ENCODE measurements at regions not wholly inside any gene's neighbourhood (a gene's known extent, or its start where the extent isn't known, plus 50 kb on each side); places are given as distances from the start of the nearest gene placed in this dataset.

DNA sequence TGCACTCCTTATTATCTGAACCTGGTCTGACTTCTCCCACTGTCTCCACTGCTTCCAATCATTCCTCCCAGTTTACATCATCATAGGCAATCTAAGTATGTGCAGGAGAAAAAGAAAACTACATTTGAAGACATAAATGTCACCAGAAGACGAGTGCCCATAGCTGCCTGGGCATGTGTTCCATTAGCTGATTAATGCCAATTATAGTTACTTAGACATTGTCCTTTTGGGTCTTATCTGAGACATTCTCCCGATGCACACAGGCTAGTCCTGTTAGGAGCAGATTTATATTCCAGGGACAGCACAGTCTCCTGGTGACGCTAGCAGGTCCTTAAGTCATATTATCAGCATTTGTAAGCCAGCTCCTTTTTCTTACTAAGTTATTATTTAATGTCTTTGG lies 52.6 kb upstream of the PTGFRN start:
- Histone ChIP-seq H3K36me3 (ENCODE audit: control insufficient read depth in 1 of 2, insufficient read depth in 2 of 2, low read length in 2 of 2) (no peaks in the 10 kb centered on the region), H3K9me3 (ENCODE audit: control insufficient read depth in 1 of 2, insufficient read depth in 1 of 2, low read depth in 1 of 2, low read length in 2 of 2) (no peaks in the 10 kb centered on the region), H3K9me2 (ENCODE audit: insufficient read depth) (no peaks in the 10 kb centered on the region), H4K20me1 (ENCODE audit: insufficient read depth) (no peaks in the 10 kb centered on the region), H3K9ac (ENCODE audit: low read length) (no peak overlapping the region), H3K4me2 (ENCODE audit: low read length) (no peak overlapping the region), H3K27me3 (ENCODE audit: insufficient read depth, low read length) (0 out of 2 replicates have a peak, but pooled peaks cover 3% of the 10 kb centered on the region), H3K79me2 (ENCODE audit: insufficient read depth, low read length) (no peaks in the 10 kb centered on the region), H3K27ac (ENCODE audit: low read depth, low read length) (no peak overlapping the region), H2AFZ (ENCODE audit: low read depth, low read length, poor library complexity, severe bottlenecking) (no peak overlapping the region), H3K4me3 (replicated peaks in 1 of 2; ENCODE audit: low read depth in 1 of 2, low read length in 2 of 2) (no peak overlapping the region), H3K4me1 (ENCODE audit: control insufficient read depth in 1 of 2, insufficient read depth in 2 of 2, low read length in 2 of 2) (peaks cover 16 to 18% of the 10 kb centered on the region in 2 experiments)
- intact Hi-C loops (cut with micrococcal nuclease): no loop called here
- CTCF ChIA-PET: interaction anchor here (2.7 kb wide), 1 partner anchor 24 kb away, joined by 10 read pairs; no protein-coding TSS in a partner anchor
- no TSS peak for BruUV-seq (replicated peaks)
- no peak for ATAC-seq
- TF ChIP-seq JUND (IDR thresholded peaks at IDR 0.05) (no peak), SIN3A (IDR thresholded peaks at IDR 0.05; ENCODE audit: low read depth) (no peak), SRF (IDR thresholded peaks at IDR 0.05; ENCODE audit: low read depth) (no peak), RAD21 (IDR thresholded peaks at IDR 0.05; ENCODE audit: low read depth) (no peak), EZH2phosphoT487 (IDR thresholded peaks at IDR 0.05; ENCODE audit: borderline replicate concordance) (no peak), POLR2AphosphoS5 (IDR thresholded peaks at IDR 0.05; ENCODE audit: low read depth, low read length) (no peak), SP1 (IDR thresholded peaks at IDR 0.05; ENCODE audit: low read depth) (no peak), EZH2 (IDR thresholded peaks at IDR 0.05) (no peak), FOSL1 (IDR thresholded peaks at IDR 0.05; ENCODE audit: low read depth) (no peak), ZFX (IDR thresholded peaks at IDR 0.05) (no peak), ELF1 (IDR thresholded peaks at IDR 0.05; ENCODE audit: borderline replicate concordance, low read depth) (no peak), CEBPB (IDR thresholded peaks at IDR 0.05; ENCODE audit: low read depth) (no peak), REST (IDR thresholded peaks at IDR 0.05; ENCODE audit: low read depth) (no peak), TCF7L2 (IDR thresholded peaks at IDR 0.05; ENCODE audit: borderline replicate concordance, extremely low read depth, insufficient read depth, insufficient read length) (no peak), CBX3 (IDR thresholded peaks at IDR 0.05; ENCODE audit: low read depth) (no peak)
- TF ChIP-seq, protein P1, sequence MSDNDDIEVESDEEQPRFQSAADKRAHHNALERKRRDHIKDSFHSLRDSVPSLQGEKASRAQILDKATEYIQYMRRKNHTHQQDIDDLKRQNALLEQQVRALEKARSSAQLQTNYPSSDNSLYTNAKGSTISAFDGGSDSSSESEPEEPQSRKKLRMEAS (IDR thresholded peaks at IDR 0.05): no peak
- TF ChIP-seq, protein P2, sequence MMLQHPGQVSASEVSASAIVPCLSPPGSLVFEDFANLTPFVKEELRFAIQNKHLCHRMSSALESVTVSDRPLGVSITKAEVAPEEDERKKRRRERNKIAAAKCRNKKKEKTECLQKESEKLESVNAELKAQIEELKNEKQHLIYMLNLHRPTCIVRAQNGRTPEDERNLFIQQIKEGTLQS (IDR thresholded peaks at IDR 0.05): no peak
- TF ChIP-seq, protein P3, sequence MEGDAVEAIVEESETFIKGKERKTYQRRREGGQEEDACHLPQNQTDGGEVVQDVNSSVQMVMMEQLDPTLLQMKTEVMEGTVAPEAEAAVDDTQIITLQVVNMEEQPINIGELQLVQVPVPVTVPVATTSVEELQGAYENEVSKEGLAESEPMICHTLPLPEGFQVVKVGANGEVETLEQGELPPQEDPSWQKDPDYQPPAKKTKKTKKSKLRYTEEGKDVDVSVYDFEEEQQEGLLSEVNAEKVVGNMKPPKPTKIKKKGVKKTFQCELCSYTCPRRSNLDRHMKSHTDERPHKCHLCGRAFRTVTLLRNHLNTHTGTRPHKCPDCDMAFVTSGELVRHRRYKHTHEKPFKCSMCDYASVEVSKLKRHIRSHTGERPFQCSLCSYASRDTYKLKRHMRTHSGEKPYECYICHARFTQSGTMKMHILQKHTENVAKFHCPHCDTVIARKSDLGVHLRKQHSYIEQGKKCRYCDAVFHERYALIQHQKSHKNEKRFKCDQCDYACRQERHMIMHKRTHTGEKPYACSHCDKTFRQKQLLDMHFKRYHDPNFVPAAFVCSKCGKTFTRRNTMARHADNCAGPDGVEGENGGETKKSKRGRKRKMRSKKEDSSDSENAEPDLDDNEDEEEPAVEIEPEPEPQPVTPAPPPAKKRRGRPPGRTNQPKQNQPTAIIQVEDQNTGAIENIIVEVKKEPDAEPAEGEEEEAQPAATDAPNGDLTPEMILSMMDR (IDR thresholded peaks at IDR 0.05 in 2 of 3, conservative IDR thresholded peaks at IDR 0.05 in 1 of 3; ENCODE audit: borderline replicate concordance in 1 of 3, insufficient read depth in 1 of 3, low read depth in 2 of 3, low read length in 2 of 3): no peak
- RAD21 ChIA-PET (ENCODE audit: low non-redundant PET in 1 of 2, low total read pairs in 2 of 2, uncharacterized antibody in 2 of 2, unreplicated experiment in 2 of 2): no interaction called here
- no peak for DNase-seq (ENCODE audit: low read depth, low spot score)
- POLR2A ChIA-PET: no interaction called here
